GM10248 (cell line): ENCODE measurements at regions not wholly inside any gene's neighbourhood (a gene's known extent, or its start where the extent isn't known, plus 50 kb on each side); places are given as distances from the start of the nearest gene placed in this dataset.

Experiments used
- CTCF ChIA-PET: fragments of 300-600 bp; sonication (Branson Sonifier 250); formaldehyde crosslinking; extraction: SDS; loops from one replicate; lab custom pipeline; 2021; ENCODE audit warnings: antibody characterized with exemption; lab: Yijun Ruan, JAX
- POLR2A ChIA-PET: fragments of 350-650 bp; sonication (Branson Sonifier 250); formaldehyde crosslinking; extraction: SDS; loops from one replicate; lab custom pipeline; 2020; ENCODE audit warnings: antibody characterized with exemption; lab: Yijun Ruan, JAX
- DNase-seq: peaks from one replicate; pipeline ENCODE4 v3.0.0; 2012; ENCODE audit errors: extremely low spot score
- CTCF ChIP-seq: IDR thresholded peaks from 2 replicates; pipeline ENCODE4 v1.5.1; 2012; ENCODE audit warnings: mild to moderate bottlenecking, low read depth; ENCODE audit errors: extremely low read depth, missing control alignments, control extremely low read depth

GRCh38 chr2:9149726-9150567 is 56.7 kb upstream of the ASAP2 start:
- ChIA-PET POLR2A (no interaction called here), CTCF (interaction anchor here (1.7 kb wide), 1 partner anchor 14 kb away, joined by 4 read pairs; no protein-coding TSS in a partner anchor)
- no peak for TF ChIP-seq CTCF
- DNase-seq, result no peak

- ChIA-PET CTCF (interaction anchor here (1.7 kb wide), 1 partner anchor 14 kb away, joined by 4 read pairs; no protein-coding TSS in a partner anchor), POLR2A (no interaction called here)
- no peak for TF ChIP-seq CTCF
- no peak for DNase-seq
Observed at GRCh38 chr2:9149388-9149660, 57.3 kb upstream of the ASAP2 start.

GRCh38 chr2:9146646-9147045 is 60.0 kb upstream of the ASAP2 start:
- TF ChIP-seq CTCF, result no peak
- DNase-seq, result no peak
- ChIA-PET POLR2A (no interaction called here), CTCF (no interaction called here)

- ChIA-PET POLR2A (no interaction called here), CTCF (interaction anchor here (1.6 kb wide), 1 partner anchor 14 kb away, joined by 5 read pairs; no protein-coding TSS in a partner anchor)
- no peak for TF ChIP-seq CTCF
- DNase-seq, result no peak
Observed at GRCh38 chr2:9145752-9146430, 60.7 kb upstream of the ASAP2 start.

GRCh38 chr2:9145109-9145751 is 61.4 kb upstream of the ASAP2 start:
- no peak for TF ChIP-seq CTCF
- CTCF ChIA-PET, result interaction anchor here (1.2 to 1.6 kb wide), 2 partner anchors 13 to 226 kb away, joined by 3 to 5 read pairs; no protein-coding TSS in a partner anchor
- no peak for DNase-seq
- POLR2A ChIA-PET, result interaction anchor here (0.6 kb wide), 1 partner anchor 936 kb away, joined by 8 read pairs; no protein-coding TSS in a partner anchor

- POLR2A ChIA-PET, result interaction anchor here (0.6 kb wide), 1 partner anchor 937 kb away, joined by 8 read pairs; no protein-coding TSS in a partner anchor
- no peak for TF ChIP-seq CTCF
- no peak for DNase-seq
- CTCF ChIA-PET, result interaction anchor here (1.2 to 2.0 kb wide), 4 partner anchors 10 to 227 kb away, joined by 3 to 8 read pairs (median 5); no protein-coding TSS in a partner anchor
Observed at GRCh38 chr2:9144617-9145016, 62.0 kb upstream of the ASAP2 start.
